ENCODE measurements at regions not wholly inside any gene's neighbourhood (a gene's known extent, or its start where the extent isn't known, plus 50 kb on each side); places are given as distances from the start of the nearest gene placed in this dataset.

- POLR2A ChIA-PET (ENCODE audit: partially characterized antibody) = no interaction called here
- no peak overlapping the region for H4K5ac ChIP-seq (ENCODE audit: insufficient read length, low read depth, low read length)
- no peak for FAIRE-seq
- TF ChIP-seq POU5F1 (IDR thresholded peaks at IDR 0.05; ENCODE audit: low read depth, low read length) = no peak
- TF ChIP-seq EGR1 (IDR thresholded peaks at IDR 0.05; ENCODE audit: borderline replicate concordance, low read depth, low read length) = no peak
- TF ChIP-seq FOSL1 (IDR thresholded peaks at IDR 0.05; ENCODE audit: insufficient read depth, low read depth, low read length) = no peak
- no peak for TF ChIP-seq NRF1 (IDR thresholded peaks at IDR 0.05; ENCODE audit: low read depth, low read length)
- no peak for TF ChIP-seq CREB1 (IDR thresholded peaks at IDR 0.05)
- no peak for TF ChIP-seq TBP (IDR thresholded peaks at IDR 0.05; ENCODE audit: low read depth, low read length)
- no peak for TF ChIP-seq CBX8 (IDR thresholded peaks at IDR 0.05; ENCODE audit: borderline replicate concordance, low read depth, low read length)
- TF ChIP-seq CHD1 (IDR thresholded peaks at IDR 0.05; ENCODE audit: low read depth, low read length) = no peak
- TF ChIP-seq USF2 (IDR thresholded peaks at IDR 0.05; ENCODE audit: low read length) = no peak
- no peak for TF ChIP-seq SIRT6 (IDR thresholded peaks at IDR 0.05; ENCODE audit: low read length)
- no peak for TF ChIP-seq RAD21 (IDR thresholded peaks at IDR 0.05 in 1 of 2, conservative IDR thresholded peaks at IDR 0.05 in 1 of 2; ENCODE audit: low read depth in 2 of 2, low read length in 2 of 2)
- TF ChIP-seq BACH1 (IDR thresholded peaks at IDR 0.05; ENCODE audit: low read length) = no peak
- no peak for TF ChIP-seq CTCF (IDR thresholded peaks at IDR 0.05; ENCODE audit: control extremely low read depth in 1 of 3, insufficient read depth in 1 of 3, low read depth in 1 of 3, low read length in 3 of 3)
Observed at GRCh38 chr4:187464573-187464972, 531.0 kb upstream of the ZFP42 start.

More at GRCh38 chr4:187464573-187464972, 531.0 kb upstream of the ZFP42 start:
- Histone ChIP-seq H3K18ac (ENCODE audit: extremely low read depth, low read length) (no peak overlapping the region), H3K79me2 (ENCODE audit: control insufficient read depth in 1 of 2, insufficient read depth in 2 of 2, low read length in 2 of 2) (no peaks in the 10 kb centered on the region), H2BK20ac (ENCODE audit: low read length) (no peak overlapping the region), H3K36me3 (ENCODE audit: control insufficient read depth in 2 of 4, insufficient read depth in 4 of 4, low read length in 3 of 4) (no peaks in the 10 kb centered on the region), H4K20me1 (replicated peaks in 1 of 2; ENCODE audit: control insufficient read depth in 1 of 2, insufficient read depth in 2 of 2, low read length in 2 of 2) (no peaks in the 10 kb centered on the region), H2BK15ac (ENCODE audit: low read length) (no peak overlapping the region), H2BK120ac (replicated peaks; ENCODE audit: low read depth, low read length) (no peak overlapping the region), H3K56ac (replicated peaks; ENCODE audit: insufficient read length, low read depth, low read length) (no peak overlapping the region), H3K23me2 (ENCODE audit: low read depth, low read length) (no peaks in the 10 kb centered on the region), H2BK12ac (ENCODE audit: low read depth, low read length) (no peak overlapping the region), H2AFZ (ENCODE audit: low read length) (no peak overlapping the region), H3K9me3 (ENCODE audit: insufficient read depth in 2 of 2, low read depth in 1 of 2, low read length in 1 of 2) (no peaks in the 10 kb centered on the region), H2BK5ac (ENCODE audit: low read depth, low read length) (no peak overlapping the region), H3K27ac (ENCODE audit: low read depth, low read length) (no peak overlapping the region), H3K9ac (replicated peaks in 1 of 4; ENCODE audit: extremely low read depth in 1 of 4, low read depth in 3 of 4, low read length in 3 of 4) (no peak overlapping the region), H4K91ac (replicated peaks; ENCODE audit: insufficient read length, low read length) (no peak overlapping the region), H3K27me3 (replicated peaks in 1 of 4; ENCODE audit: control insufficient read depth in 3 of 4, extremely low read depth in 1 of 4, insufficient read depth in 3 of 4, low read length in 3 of 4) (no peaks in the 10 kb centered on the region), H3K4me2 (ENCODE audit: insufficient read depth in 1 of 2, low read depth in 2 of 2, low read length in 2 of 2) (no peak overlapping the region), H3K79me1 (ENCODE audit: low read depth, low read length) (no peaks in the 10 kb centered on the region), H2AK5ac (ENCODE audit: low read depth, low read length) (no peak overlapping the region), H3K4ac (replicated peaks; ENCODE audit: insufficient read length, low read depth, low read length) (no peak overlapping the region), H3K4me3 (ENCODE audit: extremely low read depth in 1 of 4, insufficient read depth in 2 of 4, low read depth in 3 of 4, low read length in 4 of 4) (no peak overlapping the region), H3K14ac (ENCODE audit: insufficient read length) (no peak overlapping the region), H4K8ac (ENCODE audit: extremely low read depth, insufficient read depth, low read length) (no peak overlapping the region), H3K23ac (ENCODE audit: insufficient read length) (no peak overlapping the region), H3K4me1 (replicated peaks in 1 of 4; ENCODE audit: control insufficient read depth in 3 of 4, insufficient read depth in 4 of 4, low read length in 3 of 4) (no peaks in the 10 kb centered on the region)
- CTCF ChIA-PET (ENCODE audit: partially characterized antibody) = interaction anchor here (0.5 kb wide), 1 partner anchor 717 kb away, joined by 3 read pairs; no protein-coding TSS in a partner anchor
- no peak for DNase-seq (ENCODE audit: low read depth in 1 of 2, low spot score in 2 of 2)

Measured in H1 (cell line).